GM21381 (cell line): ENCODE measurements at regions not wholly inside any gene's neighbourhood (a gene's known extent, or its start where the extent isn't known, plus 50 kb on each side); places are given as distances from the start of the nearest gene placed in this dataset.

Experiments
- ATAC-seq: cut with Tn5 transposase; IDR thresholded peaks from one replicate; pipeline ENCODE4 v1.9.1; 2021; ENCODE audit warnings: mild to moderate bottlenecking, moderate library complexity; ENCODE audit not compliant: unreplicated experiment

GRCh38 chr5:2303431-2304100 lies 420.8 kb upstream of the IRX4 start:
- ATAC-seq, result no peak

- ATAC-seq, result no peak
Measured at GRCh38 chr5:2302169-2302568, 419.4 kb upstream of the IRX4 start.

DNA sequence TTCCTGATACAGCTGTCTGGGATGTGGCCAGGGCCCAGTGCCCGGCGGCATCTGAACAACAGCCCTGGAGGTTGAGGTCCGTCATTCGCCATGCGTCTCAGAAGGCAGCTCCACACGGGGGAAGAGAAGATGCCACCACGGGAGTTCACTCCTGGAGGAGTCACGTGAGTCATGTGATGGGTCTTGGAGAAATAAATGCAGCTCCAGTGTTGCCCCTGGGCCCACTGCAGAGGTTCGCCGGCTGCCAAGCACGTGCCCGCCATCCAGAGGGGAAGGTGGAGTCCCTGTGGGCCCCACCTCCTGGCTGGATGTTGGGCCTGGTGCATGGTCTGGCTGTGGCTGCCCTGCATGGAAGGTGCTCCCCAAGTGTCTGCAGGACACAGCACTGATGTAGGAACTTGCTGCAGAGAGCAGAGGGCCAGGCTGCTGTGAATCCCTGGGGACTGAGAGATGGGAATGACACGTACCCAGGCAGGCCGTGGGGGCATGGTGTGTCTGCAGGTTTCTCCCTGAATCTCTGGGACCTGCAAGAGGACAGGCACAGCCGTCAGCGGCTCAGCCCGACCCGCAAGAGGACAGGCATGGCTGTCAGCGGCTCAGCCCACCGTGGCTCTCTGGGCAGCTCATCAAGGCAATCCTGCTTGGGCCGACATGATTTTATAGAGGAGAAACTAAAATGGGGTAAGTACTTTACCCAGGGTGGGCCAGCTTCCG lies 418.3 kb upstream of the IRX4 start:
- no peak for ATAC-seq

GRCh38 chr5:2300421-2300820 lies 417.7 kb upstream of the IRX4 start:
- no peak for ATAC-seq

GRCh38 chr5:2299388-2300220 lies 416.9 kb upstream of the IRX4 start:
- ATAC-seq, result no peak

DNA sequence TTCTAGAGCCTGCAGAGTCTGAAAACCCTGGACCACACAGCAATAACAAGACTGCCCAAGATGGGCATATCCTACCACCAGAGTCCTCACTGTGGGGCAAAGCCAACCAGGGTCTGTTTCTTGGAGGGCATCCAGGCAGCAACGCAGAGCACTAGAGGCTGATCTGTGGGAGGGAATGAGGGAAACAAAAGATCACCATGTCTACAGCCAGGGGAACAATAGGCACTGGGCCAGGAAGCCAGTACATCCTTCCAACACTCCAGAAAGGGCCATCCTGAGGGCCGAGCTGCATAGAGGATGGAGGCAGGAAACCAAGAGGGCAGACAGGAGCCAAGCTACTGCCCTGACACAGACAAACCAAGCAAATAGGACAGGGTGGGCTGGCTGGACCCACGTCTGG lies 416.1 kb upstream of the IRX4 start:
- ATAC-seq, result no peak

GRCh38 chr5:2297991-2298390 lies 415.3 kb upstream of the IRX4 start:
- no peak for ATAC-seq

GRCh38 chr5:2295476-2295875 lies 412.8 kb upstream of the IRX4 start:
- no peak for ATAC-seq

GRCh38 chr5:2293906-2294305 lies 411.2 kb upstream of the IRX4 start:
- no peak for ATAC-seq

DNA sequence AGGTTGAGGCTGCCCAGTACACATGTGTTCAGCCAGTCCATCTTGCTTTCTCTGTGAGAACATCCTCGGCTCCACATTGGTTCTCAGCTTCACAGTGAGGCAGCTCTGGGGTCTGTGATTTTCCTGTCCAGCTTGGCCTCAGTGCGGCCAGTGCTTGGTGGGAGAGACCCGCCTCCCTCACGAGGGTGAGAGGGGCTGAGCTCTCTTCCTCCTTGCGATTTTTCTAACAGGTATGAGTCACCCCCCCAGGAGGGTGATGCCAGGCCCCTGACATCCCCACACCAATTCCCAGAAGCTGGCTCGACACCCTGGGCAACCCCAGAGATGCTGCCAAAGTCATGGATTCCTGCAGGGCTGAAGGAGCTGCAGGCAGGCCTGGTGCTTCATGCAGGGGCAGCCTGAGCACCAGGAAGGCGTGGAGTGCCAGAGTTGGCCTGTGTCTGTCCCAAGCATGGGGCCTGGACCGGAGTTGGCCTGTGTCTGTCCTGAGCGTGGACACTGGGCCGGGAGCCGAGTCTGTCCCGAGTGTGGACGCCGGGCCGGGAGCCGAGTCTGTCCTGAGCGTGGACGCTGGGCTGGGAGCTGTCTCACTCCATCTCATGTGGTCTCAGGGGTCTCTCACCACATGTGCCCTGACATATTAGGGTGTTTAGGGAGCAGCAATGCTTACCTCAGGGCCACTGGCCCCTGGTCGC lies 408.6 kb upstream of the IRX4 start:
- no peak for ATAC-seq

GRCh38 chr5:2289380-2289779 lies 406.7 kb upstream of the IRX4 start:
- ATAC-seq, result no peak

GRCh38 chr5:2288968-2289367 lies 406.2 kb upstream of the IRX4 start:
- no peak for ATAC-seq

- ATAC-seq, result no peak
Measured at GRCh38 chr5:2288466-2288865, 405.7 kb upstream of the IRX4 start.

DNA sequence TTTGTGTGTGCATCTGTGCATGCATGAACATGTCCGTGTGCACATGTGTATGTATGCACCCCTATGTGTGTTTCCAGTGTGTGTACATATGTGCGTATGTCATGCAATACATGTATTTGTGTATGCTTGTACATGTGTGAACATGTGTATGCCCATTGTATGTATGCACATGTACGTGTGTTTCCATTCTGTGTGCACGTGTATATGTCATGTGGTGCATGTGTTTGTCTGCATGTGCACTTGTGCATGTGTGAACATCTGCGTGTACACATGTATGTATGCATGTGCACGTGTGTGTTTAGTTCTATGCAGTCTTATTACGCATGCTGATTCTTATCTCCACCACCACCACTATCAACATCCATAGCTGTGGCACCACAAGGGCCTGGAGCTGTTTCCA lies 403.5 kb upstream of the IRX4 start:
- no peak for ATAC-seq

DNA sequence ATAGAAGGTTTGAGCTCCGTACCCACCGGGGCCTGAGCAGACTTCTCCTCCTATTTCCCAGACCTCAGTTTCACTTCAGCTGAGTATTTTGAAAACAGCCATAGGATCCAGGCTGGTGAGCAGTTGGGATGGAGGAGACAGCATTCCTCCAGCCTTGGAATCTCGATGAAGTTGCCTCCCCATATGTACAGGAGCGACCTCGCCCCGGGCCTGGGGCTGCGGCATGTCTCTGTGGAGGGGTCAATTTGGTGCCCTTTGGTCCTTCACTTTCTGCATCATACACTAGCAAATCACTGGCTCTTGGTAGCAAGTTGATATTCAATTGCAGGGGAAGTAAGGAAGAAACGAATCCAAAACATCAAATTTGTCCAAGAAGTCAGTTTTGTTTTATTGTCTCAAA lies 402.0 kb upstream of the IRX4 start:
- no peak for ATAC-seq

DNA sequence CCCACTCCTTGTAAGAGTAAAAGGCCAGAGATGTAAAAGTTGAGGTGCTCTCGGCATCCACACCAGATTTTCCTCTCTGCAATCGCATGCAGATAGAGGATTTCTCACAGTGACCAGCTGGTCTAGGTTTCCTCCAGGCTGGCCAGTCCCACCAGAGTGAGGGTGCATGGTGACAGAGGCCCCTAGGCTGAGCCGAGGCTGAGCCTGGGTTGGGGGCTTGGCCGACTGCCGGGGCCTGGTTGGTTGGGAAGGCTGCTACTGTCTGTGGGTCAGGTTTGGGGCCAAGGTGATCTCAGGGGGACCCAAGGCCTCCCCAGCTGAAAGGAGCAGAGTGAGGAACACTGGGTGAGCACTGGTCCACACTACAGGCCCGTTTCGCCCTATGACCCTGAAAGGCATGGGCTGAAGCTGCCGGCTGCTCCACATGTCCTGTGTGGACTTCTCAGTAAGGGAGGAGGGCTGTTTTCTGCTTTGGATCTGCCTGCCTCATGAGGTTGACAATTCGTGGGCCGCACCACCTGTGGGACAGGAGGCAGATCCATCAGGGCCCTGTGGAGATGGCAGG lies 400.8 kb upstream of the IRX4 start:
- ATAC-seq, result no peak

- ATAC-seq, result no peak
Measured at GRCh38 chr5:2282893-2283292, 400.2 kb upstream of the IRX4 start.

GRCh38 chr5:2282034-2282690 lies 399.4 kb upstream of the IRX4 start:
- no peak for ATAC-seq

DNA sequence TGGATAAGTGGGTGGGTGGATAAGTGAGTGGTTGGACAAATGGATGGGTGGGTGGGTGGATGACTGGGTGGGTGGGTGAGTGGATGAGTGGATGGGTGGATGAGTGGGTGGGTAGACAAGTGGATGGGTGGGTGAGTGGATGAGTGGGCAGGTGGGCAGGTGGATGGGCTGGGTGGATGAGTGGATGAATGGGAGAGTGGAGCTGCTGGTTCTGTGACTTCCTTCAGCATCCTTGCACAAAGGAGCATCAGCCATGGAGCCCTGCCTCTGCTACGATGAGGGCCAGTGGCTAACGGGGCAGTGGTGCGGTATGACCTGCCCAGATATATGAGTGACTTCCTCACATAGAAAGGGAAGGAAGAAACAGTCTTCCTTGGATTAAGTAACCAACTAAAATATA lies 398.7 kb upstream of the IRX4 start:
- no peak for ATAC-seq

GRCh38 chr5:2280318-2280717 lies 397.6 kb upstream of the IRX4 start:
- no peak for ATAC-seq
